ENCODE measurements at regions not wholly inside any gene's neighbourhood (a gene's known extent, or its start where the extent isn't known, plus 50 kb on each side); places are given as distances from the start of the nearest gene placed in this dataset.

DNA sequence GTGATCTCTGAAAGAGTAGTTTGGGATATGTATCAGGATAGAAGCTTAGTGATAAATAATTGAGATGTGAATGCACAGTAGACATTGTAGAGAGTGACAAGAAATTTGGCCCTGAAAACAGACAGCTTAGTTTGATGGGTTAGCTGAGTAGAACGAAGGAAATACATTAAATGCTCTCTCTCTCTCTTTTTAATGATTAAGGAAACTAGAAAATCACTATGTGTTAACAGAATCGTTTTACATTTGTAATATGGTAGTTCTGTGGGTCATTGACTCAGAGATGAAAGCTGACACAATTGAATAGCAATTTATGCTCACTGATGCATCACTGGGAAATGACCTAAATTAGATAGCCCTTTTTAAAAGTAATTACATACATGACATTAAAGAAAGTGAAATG, 739.8 kb upstream of the PTPRD start:
- TF ChIP-seq EZH2phosphoT487 (IDR thresholded peaks at IDR 0.05; ENCODE audit: low read depth, severe bottlenecking, unreplicated experiment): no peak
- TF ChIP-seq, protein P1, sequence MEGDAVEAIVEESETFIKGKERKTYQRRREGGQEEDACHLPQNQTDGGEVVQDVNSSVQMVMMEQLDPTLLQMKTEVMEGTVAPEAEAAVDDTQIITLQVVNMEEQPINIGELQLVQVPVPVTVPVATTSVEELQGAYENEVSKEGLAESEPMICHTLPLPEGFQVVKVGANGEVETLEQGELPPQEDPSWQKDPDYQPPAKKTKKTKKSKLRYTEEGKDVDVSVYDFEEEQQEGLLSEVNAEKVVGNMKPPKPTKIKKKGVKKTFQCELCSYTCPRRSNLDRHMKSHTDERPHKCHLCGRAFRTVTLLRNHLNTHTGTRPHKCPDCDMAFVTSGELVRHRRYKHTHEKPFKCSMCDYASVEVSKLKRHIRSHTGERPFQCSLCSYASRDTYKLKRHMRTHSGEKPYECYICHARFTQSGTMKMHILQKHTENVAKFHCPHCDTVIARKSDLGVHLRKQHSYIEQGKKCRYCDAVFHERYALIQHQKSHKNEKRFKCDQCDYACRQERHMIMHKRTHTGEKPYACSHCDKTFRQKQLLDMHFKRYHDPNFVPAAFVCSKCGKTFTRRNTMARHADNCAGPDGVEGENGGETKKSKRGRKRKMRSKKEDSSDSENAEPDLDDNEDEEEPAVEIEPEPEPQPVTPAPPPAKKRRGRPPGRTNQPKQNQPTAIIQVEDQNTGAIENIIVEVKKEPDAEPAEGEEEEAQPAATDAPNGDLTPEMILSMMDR (IDR thresholded peaks at IDR 0.05; ENCODE audit: poor library complexity): no peak

Measured in hepatocyte (in vitro differentiated cells).